Duodenal mucosa (tissue), 2 donors: ENCODE measurements at regions not wholly inside any gene's neighbourhood (a gene's known extent, or its start where the extent isn't known, plus 50 kb on each side); places are given as distances from the start of the nearest gene placed in this dataset.

Experiments
- H3K27ac ChIP-seq: one replicate; pipeline ENCODE4 v1.7.0; 2013; ENCODE audit warnings: low read depth, low read length
- H3K27me3 ChIP-seq, 2 donors: one replicate each; pipeline ENCODE4 v1.7.0; 2013; ENCODE audit warnings: low read length in 2 of 2, control low read depth in 1 of 2; ENCODE audit not compliant: insufficient read depth in 2 of 2, control insufficient read depth in 1 of 2
- H3K36me3 ChIP-seq, 2 donors: one replicate each; pipeline ENCODE4 v1.7.0; 2013; ENCODE audit warnings: low read length in 2 of 2, control low read depth in 1 of 2; ENCODE audit not compliant: insufficient read depth in 2 of 2, control insufficient read depth in 1 of 2
- H3K4me1 ChIP-seq, 2 donors: one replicate each; pipeline ENCODE4 v1.7.0; 2013; ENCODE audit warnings: low read length in 2 of 2, control low read depth in 1 of 2; ENCODE audit not compliant: insufficient read depth in 2 of 2, control insufficient read depth in 1 of 2
- H3K4me3 ChIP-seq, 2 donors: one replicate each; pipeline ENCODE4 v1.7.0; 2013; ENCODE audit warnings: low read length in 2 of 2, low read depth in 1 of 2
- H3K9ac ChIP-seq, 2 donors: one replicate each; pipeline ENCODE4 v1.7.0; 2013; ENCODE audit warnings: low read length in 2 of 2, low read depth in 1 of 2
- H3K9me3 ChIP-seq, 2 donors: one replicate each; pipeline ENCODE4 v1.7.0; 2013; ENCODE audit warnings: low read length in 2 of 2, control low read depth in 1 of 2; ENCODE audit not compliant: control insufficient read depth in 1 of 2

DNA sequence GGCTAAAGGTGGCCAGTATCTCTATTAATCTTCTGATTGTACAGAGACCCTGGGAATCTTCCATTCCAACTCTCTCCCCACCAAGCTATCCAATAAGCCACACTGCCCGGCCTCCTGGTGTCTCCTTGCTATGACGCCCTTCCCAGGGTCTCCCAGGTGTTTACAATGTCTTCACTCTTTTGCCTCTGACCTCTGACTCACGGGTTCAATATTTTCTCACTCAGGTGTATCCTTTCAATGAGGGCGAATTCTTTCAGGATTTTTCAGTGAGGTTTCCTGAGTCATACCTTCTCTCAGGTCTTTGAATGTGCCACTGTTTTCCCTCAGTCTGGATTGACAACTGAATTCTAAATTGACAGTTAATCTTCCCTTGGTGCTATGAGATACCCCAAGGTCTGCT is 53.7 kb upstream of the IRX4 start:
- H3K27me3 ChIP-seq: peaks cover 0 to 6% of the 10 kb centered on the region in 2 donors
- no peaks in the 10 kb centered on the region for H3K4me1 ChIP-seq
- no peaks in the 10 kb centered on the region for H3K9me3 ChIP-seq
- no peak overlapping the region for H3K4me3 ChIP-seq
- no peak overlapping the region for H3K27ac ChIP-seq
- no peaks in the 10 kb centered on the region for H3K36me3 ChIP-seq
- no peak overlapping the region for H3K9ac ChIP-seq

- H3K9ac ChIP-seq: no peak overlapping the region
- peaks cover 5 to 6% of the 10 kb centered on the region in 2 donors for H3K27me3 ChIP-seq
- H3K4me1 ChIP-seq: peaks cover 5 to 7% of the 10 kb centered on the region in 2 donors
- no peaks in the 10 kb centered on the region for H3K9me3 ChIP-seq
- H3K36me3 ChIP-seq: no peaks in the 10 kb centered on the region
- no peak overlapping the region for H3K27ac ChIP-seq
- no peak overlapping the region for H3K4me3 ChIP-seq
These were observed 52.2 kb upstream of the IRX4 start for GRCh38 chr5:1934801-1935429.

- no peaks in the 10 kb centered on the region for H3K36me3 ChIP-seq
- no peak overlapping the region for H3K27ac ChIP-seq
- H3K9ac ChIP-seq: no peak overlapping the region
- H3K4me1 ChIP-seq: peaks cover 5 to 10% of the 10 kb centered on the region in 2 donors
- H3K9me3 ChIP-seq: no peaks in the 10 kb centered on the region
- H3K4me3 ChIP-seq: no peak overlapping the region
- peaks cover 6 to 14% of the 10 kb centered on the region in 2 donors for H3K27me3 ChIP-seq
These were observed 51.3 kb upstream of the IRX4 start for GRCh38 chr5:1934056-1934394.

DNA sequence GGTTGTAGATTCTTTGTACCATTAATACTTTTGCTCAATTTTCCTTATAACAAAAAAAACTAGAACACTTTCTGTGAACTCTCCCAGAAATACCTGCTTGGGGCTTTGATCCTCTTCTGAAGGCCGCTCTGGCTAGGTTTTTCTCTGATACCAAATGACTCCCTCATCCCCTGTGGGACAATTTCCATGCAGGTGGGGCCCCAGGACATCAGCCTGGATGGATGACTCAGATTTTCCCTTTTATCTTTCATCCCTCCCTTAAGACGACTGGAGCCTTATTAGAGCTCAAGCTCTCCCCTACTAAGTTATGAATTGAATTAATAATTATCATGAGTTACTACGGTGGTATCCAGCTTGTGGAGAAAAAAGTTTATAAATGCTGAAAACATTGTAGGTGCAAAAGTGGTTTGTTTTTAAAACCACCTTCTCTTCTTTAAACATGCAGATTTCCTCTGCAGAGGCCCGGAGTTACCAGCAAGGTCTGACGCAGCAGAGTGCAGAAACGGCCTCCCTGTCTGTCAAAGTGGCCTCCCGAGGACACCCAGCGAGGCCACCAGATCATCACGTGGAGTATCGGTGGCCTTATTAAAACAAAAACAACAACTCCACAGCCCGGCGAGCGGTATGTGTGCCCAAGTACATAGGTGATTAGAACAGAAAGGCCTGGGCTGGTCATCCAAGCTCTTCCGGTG is 50.8 kb upstream of the IRX4 start:
- Histone ChIP-seq H3K9ac (no peak overlapping the region), H3K27ac (no peak overlapping the region), H3K27me3 (peaks cover 6 to 18% of the 10 kb centered on the region in 2 donors), H3K9me3 (no peaks in the 10 kb centered on the region), H3K36me3 (no peaks in the 10 kb centered on the region), H3K4me1 (peaks cover 5 to 10% of the 10 kb centered on the region in 2 donors), H3K4me3 (no peak overlapping the region)
